HG02642 (cell line): ENCODE measurements at regions not wholly inside any gene's neighbourhood (a gene's known extent, or its start where the extent isn't known, plus 50 kb on each side); places are given as distances from the start of the nearest gene placed in this dataset.

Experiments
- ATAC-seq: cut with Tn5 transposase; IDR thresholded peaks from one replicate; pipeline ENCODE4 v1.9.1; 2021; ENCODE audit warnings: mild to moderate bottlenecking; ENCODE audit not compliant: unreplicated experiment, poor library complexity

DNA sequence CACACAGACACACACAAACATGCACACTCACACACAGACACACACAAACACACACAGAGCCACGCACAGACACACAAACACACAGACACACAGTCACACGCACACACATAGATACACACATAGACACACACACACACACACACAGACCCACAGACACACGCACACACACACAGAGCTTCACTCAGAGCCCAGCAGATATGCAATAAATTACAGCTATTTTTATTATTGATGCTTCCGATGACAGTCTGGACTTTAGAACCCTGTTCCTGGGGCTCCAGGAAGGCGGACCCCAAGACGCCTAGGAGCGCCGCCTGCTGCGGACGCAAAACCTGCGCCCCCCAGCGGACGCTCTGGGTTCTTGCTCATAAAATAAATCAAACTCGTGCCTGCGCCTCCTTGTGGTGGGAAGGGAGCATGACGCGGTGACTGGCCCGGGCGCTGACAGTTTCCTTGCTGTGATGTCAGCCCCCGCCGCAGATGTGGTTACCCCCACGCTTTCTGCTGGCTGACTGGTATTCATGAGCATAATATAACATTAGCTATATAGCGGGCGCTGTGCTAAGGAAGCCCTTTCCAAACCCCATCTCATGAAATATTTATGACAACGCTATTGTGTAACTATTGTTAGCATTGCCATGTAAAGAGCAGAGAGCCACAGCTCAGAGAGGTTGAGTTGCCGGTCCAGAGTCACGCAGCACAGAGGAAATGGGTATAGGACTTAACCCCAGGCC lies 64.4 kb upstream of the TM9SF2 start:
- ATAC-seq: peak; percentile 47

DNA sequence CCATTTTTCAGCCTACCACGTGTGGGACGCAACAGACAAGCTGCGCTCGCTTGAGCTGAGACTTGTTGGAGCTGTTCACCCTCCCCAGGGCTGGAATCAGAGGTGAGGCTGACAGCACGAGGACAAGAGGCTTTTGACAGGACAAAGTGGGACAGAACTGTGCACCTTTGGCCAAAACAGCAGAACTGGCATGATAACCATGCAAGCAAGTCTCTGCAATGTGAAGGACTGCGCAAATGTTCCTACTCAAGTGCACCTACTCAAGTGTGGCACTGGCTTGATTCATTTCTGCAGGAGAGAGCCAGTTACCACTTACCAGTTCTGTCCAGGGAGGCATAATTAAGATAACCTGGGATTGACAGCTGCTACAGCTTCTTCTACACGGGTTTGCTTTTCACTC lies 62.2 kb upstream of the TM9SF2 start:
- no peak for ATAC-seq

DNA sequence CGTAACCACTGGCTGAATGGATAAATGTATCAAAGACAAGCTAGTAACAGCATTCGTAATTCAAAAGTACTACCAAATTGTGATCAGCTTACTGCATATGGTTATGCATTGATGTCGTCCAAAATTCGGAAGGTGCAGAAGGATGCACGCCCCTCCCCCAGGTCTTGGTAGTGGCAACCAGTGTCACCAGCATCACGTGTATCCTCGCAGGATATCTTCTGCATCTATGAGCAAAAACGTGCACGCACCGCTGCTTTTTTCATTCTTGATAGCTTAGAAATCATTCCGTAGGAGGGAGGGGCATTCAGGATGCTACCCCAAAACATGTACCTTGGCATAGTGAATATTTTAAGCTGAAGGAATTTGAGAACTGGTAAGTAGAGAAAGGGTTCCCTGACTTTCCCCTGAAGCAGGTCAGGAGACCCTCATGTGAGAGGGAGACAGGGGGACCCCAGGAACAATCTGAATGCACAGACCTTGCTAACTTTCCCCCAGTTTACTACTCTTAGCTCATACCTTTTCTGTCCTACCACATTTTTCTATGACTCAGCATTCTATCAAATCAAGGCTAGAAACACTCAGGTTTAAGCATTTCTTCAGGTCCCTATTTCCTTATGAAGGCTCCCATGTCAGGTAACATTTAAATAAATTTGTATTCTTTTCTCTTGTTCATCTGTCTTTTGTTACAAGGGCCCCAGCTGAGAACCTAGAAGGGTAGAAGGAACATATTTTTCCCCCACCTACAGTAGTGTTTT lies 61.2 kb upstream of the TM9SF2 start:
- ATAC-seq: no peak

DNA sequence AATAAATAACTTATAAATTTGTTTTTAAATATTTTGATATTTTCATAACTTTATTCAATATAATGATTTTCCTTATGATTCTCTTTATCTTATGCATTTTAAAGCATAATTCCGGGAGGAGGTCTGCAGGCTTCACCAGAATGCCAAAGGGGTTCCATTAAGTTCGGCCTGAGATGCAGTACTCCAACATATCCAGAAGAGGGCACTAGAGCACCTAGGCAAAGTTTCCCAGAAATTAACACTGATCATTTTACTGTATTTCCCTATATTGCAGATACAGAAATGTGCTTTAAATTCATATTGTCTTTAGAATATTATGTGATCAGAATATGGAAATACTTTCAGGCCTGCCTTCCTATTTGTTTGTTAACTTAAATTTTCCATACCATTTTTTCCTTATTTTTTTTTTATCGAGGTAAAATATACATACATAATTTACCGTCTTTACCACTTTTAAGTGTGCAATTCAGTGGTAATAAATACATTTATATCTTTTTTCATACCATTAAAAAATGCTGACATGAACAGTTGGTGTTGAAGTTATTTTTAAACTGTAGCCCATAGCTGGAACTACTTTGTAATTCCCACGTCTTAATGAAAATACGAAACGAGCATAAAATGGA lies 58.9 kb upstream of the TM9SF2 start:
- no peak for ATAC-seq

DNA sequence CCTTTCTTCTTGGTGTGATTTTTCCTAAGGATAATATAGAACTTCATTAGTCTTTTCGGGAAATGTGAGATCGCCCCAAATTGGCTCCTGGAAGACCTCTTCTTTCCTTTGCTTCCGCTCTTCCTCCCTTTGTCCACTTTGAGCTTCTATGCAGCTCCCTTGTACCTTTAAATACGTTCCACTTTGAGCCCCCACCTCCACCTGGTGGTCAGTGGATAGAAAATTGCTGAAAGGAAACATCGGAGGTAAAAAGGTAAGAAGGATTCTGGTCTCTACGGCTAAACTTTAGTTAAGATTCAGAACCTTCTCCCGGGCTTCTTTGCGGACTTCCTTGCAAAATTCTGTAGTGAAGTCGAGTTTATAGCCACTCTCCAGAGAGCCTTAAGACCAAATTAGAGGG lies 55.0 kb upstream of the TM9SF2 start:
- no peak for ATAC-seq

DNA sequence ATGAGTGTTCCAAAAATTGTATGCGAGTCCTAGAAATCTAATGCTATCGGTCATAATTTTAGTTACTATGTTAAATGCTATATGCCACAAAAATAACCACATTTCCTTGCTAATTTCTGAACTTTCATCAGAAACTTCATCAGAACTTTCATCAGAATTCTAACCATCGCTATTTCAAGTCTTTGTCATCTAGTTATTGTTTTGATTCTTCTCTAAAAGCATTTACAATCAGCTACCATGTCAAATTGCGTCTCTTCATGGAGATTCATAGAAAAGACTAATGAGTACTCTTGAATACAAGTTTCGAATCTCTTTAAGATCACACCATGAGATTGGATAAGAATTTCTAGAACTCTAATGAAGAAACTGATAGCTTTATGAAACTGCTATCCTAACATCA lies 52.7 kb upstream of the TM9SF2 start:
- ATAC-seq: no peak

DNA sequence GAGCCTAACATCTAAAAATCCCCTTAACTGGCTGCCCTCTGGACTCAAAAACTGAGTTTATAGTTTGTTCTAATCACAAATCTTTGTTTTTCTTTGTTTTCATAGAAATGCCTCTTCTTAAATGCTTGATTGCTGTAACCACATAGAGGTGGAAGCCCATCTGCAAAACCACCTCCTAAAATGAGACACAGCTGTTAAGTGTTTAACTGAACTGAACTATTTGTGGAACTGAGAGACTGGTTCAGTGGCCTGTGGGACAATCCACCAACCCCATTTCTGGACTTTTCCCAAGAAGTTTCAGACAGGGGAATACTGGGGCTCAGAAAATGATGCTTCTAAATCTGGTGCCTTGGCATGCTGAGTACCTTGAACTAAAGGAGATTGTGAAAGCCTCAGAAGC lies 50.9 kb upstream of the TM9SF2 start:
- ATAC-seq: no peak
